ENCODE measurements at regions not wholly inside any gene's neighbourhood (a gene's known extent, or its start where the extent isn't known, plus 50 kb on each side); places are given as distances from the start of the nearest gene placed in this dataset.

DNA sequence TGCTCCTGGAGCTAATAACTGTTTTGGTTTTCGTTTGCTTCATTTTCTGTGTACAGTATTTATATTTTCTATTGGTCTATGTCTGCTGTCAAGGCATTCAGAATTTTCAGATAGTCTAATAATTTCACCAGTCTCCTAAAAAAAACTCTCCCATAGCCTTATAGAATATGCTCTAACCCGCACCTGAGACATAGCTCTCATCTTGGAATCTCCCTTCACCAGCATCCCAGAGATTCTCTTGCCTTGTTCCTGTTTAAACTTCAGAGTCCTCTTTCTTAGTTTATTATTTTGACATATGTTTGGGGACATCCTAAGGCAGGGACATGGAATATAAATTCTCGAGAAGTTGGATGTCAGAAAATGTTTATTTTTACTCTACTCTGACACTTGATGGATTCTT, 58.3 kb upstream of the MED4 start:
- TF ChIP-seq, protein P1, sequence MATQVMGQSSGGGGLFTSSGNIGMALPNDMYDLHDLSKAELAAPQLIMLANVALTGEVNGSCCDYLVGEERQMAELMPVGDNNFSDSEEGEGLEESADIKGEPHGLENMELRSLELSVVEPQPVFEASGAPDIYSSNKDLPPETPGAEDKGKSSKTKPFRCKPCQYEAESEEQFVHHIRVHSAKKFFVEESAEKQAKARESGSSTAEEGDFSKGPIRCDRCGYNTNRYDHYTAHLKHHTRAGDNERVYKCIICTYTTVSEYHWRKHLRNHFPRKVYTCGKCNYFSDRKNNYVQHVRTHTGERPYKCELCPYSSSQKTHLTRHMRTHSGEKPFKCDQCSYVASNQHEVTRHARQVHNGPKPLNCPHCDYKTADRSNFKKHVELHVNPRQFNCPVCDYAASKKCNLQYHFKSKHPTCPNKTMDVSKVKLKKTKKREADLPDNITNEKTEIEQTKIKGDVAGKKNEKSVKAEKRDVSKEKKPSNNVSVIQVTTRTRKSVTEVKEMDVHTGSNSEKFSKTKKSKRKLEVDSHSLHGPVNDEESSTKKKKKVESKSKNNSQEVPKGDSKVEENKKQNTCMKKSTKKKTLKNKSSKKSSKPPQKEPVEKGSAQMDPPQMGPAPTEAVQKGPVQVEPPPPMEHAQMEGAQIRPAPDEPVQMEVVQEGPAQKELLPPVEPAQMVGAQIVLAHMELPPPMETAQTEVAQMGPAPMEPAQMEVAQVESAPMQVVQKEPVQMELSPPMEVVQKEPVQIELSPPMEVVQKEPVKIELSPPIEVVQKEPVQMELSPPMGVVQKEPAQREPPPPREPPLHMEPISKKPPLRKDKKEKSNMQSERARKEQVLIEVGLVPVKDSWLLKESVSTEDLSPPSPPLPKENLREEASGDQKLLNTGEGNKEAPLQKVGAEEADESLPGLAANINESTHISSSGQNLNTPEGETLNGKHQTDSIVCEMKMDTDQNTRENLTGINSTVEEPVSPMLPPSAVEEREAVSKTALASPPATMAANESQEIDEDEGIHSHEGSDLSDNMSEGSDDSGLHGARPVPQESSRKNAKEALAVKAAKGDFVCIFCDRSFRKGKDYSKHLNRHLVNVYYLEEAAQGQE (IDR thresholded peaks at IDR 0.05): no peak
- TF ChIP-seq, protein P2, sequence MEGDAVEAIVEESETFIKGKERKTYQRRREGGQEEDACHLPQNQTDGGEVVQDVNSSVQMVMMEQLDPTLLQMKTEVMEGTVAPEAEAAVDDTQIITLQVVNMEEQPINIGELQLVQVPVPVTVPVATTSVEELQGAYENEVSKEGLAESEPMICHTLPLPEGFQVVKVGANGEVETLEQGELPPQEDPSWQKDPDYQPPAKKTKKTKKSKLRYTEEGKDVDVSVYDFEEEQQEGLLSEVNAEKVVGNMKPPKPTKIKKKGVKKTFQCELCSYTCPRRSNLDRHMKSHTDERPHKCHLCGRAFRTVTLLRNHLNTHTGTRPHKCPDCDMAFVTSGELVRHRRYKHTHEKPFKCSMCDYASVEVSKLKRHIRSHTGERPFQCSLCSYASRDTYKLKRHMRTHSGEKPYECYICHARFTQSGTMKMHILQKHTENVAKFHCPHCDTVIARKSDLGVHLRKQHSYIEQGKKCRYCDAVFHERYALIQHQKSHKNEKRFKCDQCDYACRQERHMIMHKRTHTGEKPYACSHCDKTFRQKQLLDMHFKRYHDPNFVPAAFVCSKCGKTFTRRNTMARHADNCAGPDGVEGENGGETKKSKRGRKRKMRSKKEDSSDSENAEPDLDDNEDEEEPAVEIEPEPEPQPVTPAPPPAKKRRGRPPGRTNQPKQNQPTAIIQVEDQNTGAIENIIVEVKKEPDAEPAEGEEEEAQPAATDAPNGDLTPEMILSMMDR (IDR thresholded peaks at IDR 0.05; ENCODE audit: low read depth, low read length, missing input control): no peak
- no peak for TF ChIP-seq HNF4G (IDR thresholded peaks at IDR 0.05)
- TF ChIP-seq EGR1 (IDR thresholded peaks at IDR 0.05; ENCODE audit: low read depth in 2 of 2): no peak
- no peak for TF ChIP-seq JUND (IDR thresholded peaks at IDR 0.05)
- TF ChIP-seq NR2F2 (IDR thresholded peaks at IDR 0.05): no peak
